EL (cell line): ENCODE measurements at regions not wholly inside any gene's neighbourhood (a gene's known extent, or its start where the extent isn't known, plus 50 kb on each side); places are given as distances from the start of the nearest gene placed in this dataset.
A peak's percentile ranks its signal among the peaks of the same experiment; 100 is the strongest.

Experiments
- DNase-seq: peaks from one replicate; pipeline ENCODE4 v3.0.0-alpha.2; 2016

DNA sequence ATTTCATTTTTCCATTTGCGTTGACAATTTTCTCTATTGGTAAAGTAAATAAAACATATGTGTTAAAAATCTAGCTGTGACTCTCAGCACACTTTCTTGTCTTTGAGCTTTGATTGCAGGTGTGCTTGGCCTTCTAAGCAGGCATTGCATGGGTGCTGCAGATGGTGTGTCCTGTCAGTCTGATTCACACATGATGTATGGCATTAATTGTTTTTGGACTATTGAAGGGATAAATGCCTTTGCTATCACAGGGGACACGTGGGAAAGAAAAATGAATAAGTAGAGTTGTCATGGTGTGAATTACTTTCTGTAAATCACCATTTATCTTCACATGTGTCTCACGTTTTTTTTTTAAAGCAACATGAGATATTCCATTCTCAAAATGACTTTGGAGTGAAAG lies 211.3 kb upstream of the NAV3 start:
- no peak for DNase-seq

DNA sequence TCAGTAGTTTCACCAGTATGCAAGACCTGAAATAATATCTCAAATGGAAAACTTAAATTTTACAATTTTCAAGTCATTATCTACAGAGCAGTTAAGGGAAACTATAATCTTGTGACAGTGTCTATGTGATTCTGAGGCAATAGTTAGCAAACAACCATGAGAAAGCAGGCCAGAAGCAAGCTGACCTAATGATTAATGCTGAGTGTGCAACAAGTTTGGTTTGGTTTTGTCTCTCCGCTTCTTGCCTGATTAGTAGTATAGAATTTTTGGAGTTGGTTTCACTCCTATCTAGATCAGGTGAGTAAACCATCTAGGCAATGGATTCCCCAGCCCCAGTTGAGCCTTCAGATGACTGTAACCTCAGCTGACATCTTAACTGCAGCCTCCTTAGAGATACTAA lies 212.9 kb upstream of the NAV3 start:
- DNase-seq: no peak

DNA sequence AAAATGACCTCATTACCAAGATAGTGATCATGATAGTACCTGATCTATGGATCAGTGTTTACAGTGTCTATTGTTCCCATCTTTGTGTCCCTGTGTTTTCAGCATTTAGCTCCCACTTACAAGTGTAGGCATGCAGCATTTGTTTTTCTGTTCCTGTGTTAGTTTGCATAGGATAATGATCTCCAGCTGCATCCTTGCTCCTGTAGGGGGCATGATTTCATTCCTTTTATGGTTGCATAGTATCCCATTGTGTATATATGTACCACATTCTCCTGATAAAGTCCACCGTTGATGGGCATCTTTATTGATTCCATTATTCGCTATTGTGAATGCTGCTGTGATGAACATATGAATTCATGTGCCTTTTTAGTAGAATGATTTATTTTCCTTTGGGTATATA lies 215.4 kb upstream of the NAV3 start:
- peak; percentile 10 for DNase-seq

DNA sequence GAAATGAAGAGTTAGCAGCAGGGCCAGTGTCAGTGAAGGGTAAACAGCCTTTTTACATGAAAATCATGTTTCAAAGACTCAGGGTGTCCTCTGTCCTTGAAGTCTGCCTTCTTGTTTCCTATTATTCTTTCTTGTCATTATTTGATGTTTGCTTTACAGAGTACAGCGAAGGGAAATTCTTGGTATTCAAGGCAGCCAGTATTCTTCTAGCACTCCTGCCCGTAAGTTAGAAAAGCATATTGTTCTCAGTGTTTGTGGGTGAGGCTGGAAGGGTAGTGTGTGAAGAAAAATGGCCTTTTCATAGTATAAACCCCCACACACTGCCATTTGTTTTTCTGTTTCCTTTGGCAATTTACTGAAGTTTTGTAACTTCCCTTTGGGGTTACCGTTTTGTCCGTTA lies 217.3 kb upstream of the NAV3 start:
- DNase-seq: no peak

DNA sequence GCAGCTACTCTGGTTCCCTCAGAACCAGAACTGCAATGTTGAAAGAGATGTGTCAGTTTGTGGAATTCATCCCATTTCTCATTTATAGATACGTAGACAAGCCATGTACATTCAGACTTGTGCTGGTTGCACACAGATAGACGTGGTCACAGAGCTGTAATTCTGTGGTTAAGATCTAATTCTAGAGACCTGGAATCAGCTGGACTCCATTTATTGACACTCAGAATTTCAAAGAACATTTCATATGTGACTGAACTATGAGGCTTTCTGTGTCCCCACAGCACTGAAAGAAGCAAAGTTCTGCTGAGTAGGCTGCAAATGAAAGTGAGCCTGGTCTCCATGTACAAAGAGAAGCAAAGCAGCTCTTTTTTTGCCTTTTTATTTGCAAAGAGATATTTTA lies 220.2 kb upstream of the NAV3 start:
- DNase-seq: no peak

DNA sequence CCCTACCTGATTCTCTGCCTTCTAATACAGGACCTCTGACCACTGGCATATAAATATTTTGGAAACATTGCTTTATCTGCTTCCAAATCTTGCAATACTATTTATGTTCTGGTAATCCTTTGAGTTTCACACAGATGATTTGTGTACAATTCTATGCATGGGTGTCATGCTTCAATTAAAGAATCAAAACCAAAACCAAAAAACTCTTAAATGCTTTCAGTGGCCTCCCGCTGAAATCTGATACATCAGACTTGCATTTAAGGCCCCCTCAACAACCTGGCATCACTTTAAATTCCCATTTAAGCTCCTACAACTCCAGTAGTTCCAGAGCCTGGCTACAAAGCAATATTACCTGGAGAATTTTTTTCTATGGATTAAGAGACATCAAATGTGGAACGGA lies 221.7 kb upstream of the NAV3 start:
- no peak for DNase-seq

DNA sequence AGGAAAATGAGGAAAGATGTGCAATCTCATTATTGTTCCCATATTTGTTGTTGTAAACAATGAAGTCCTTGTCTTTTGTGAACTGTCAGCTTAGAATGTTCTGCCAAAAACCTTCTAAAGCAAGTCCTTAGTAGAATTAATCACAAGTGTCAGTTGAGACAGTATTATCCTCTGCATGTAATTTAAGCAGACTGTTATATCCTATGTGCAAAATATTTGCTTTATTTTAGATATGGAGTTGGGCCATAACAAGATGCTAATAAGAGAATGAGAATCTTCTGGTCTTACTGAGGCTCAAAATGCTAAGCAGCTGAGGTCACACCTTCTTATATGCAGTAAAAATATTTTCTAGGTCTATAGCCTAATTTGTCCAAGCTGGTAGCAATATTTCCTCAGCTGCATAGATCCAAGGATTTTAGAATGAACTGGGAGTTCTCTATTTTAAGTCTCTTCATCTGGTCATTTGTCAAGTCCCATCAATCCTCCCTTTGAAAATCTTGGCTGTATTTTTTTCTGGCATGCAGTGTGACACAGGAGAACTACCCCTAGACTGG lies 222.3 kb upstream of the NAV3 start:
- no peak for DNase-seq

DNA sequence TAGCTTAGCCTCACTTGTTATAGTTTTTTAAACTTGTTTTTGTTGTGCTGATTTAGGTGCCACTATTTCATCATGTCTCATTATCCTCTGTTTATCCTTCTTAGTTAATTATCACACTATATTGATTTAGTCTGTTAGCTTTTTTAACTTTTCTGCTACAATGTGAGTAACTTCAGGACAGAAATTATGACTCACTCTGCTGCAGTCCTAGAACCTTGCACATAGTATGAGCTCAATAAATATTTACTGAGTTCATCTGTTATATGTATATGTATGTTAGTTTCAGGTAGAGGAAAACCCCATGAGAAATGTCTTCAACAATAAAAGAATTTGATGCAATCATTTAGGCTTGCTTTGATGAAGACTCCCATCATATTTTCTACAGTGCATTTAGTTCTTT lies 224.3 kb upstream of the NAV3 start:
- DNase-seq: no peak

DNA sequence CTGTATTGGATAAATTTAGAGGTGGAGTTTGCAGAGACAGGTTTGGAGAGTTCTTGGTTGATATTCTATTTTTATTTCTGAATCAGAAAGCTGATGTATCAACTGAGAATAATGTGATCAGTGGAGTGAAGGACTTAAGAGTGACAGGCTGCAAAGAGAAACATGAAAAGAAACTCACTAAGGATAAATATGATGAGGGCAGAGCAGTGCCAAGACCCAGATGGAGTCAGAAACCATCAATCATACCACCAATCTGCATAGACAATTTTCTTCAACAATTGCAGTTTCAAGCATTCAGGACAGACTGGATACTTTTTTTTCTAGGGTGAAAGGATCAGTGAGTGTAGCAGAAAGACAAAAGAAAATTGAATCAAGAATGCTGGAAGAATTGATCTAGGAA lies 226.7 kb upstream of the NAV3 start:
- DNase-seq: no peak

DNA sequence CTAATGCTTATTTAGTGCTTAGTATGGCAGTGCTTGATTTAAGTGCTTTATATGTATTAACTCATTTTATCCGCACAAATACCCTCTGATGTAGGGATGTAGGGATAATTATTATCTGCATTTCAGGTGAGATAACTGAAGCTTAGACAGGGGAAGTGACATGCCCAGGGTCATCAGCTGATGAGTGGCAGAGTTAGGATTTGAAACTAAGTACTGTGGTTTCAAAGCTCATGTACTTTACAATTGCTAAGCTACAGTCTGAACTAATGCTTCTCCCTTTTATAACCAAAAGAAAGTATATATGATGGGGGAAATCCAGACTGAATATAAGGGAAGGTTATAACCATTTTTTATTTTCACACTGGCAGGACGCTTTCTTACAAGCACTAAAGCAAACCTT lies 229.6 kb upstream of the NAV3 start:
- no peak for DNase-seq

- no peak for DNase-seq
Measured at GRCh38 chr12:77600468-77600843, 230.2 kb upstream of the NAV3 start.

DNA sequence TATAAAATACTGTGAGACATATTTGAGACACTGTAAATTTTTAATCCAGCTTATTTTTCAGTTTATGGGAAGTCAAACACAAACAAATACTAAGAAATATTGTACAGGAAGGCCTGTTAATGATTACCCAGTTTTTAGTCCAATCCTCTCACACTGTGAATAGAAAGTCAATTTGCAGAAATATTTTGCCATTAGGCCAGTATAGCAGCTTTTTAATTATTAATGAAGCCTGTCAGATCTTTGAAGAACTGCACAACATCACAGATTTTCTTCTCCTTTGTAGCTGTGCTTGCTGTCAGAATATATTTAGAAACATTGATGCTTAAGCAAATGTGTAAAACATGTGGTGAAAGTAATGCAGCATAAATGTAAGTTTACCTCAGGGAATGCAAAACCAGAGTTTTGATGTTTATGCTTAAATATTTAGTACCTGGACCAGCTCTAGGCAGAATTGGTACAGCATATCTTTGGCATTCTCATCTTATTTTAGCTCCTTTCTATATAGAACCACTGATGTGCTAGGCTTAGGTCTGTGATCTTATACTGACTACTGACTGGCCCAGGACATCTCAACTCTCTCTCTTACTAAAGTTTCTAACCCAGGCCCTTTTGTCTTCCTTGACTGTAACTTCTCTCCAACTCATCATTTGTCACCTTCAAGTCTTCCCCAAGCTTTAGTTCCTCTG lies 230.8 kb upstream of the NAV3 start:
- DNase-seq: no peak

GRCh38 chr12:77594366-77594765 lies 236.3 kb upstream of the NAV3 start:
- DNase-seq: peak; percentile 18

- no peak for DNase-seq
Measured at GRCh38 chr12:77592836-77593235, 237.9 kb upstream of the NAV3 start.

DNA sequence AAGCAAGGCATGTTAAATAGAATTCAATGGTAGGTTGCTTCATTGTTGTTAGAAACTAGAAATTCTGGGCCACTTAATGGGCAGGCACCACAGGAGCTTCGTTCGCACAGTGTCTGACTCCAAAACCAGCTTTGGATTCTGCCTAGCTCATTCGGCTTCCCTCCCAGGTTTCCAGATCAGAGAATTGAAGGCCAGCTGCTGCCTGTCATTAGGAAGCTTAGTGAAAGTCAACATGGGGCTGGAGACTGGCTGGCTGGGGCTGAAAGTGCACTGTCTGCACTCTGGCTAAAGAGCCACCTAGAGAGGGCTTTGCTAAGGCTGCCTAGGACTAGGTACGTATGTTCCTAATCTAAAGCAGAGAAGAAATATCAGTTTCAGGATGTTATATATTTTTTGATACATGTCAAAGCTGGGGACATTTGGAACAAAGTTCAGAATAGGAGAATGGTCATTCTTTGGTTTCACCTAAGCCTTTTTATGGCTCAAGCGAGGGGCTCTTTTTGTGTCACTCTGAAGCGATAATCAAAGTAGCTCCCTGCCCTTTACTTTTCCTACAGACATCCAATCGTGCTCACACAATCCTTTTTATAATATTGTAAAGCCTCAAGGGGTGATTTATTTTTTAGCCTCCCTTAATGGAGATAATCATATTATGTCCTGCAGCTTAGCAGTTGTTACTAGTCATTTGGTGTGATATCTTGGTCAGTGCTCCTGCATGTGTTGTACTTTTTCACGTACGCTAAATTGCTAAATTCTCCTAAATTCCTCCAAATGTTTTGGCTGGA lies 238.5 kb upstream of the NAV3 start:
- DNase-seq: no peak

GRCh38 chr12:77590306-77590705 lies 240.4 kb upstream of the NAV3 start:
- DNase-seq: no peak

DNA sequence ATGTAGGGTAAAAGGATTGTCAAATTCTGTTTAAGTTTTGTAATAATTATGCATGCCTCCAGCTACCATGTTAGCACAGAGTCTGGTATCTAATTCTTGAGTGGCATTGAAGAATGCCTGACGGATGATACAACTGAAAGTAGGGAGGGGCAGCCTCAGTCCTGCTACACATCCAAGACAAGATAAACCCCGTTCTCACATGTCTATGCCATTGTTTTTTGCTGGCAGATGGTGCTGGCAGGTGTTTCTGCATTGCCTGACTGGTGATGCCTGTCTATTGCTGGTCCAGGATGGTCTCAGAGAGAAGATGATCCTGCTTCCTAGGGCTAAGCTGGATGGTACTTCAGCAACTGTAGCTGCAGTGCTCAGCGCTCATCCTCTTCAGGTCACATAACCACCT lies 245.8 kb upstream of the NAV3 start:
- DNase-seq: no peak

GRCh38 chr12:77578466-77579220 lies 252.1 kb upstream of the NAV3 start:
- DNase-seq: no peak

DNA sequence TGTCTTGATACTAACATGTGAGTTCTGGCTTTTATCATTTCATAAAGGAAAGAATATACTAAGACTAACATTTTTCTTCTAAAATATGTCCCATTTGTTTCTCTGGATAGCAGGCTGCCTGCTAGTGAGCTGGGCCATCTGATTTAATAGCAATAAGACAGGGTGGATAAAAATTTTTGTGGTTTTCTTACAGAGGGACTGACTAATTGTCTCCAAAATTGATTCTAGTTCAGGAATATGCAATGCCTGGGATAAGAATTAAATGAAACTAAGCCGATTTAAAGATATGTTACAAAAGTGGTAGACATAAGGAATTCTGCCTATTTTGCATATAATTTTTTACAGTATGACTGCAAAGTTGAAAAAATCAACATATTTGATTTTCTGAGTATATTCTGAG lies 252.9 kb upstream of the NAV3 start:
- DNase-seq: no peak

DNA sequence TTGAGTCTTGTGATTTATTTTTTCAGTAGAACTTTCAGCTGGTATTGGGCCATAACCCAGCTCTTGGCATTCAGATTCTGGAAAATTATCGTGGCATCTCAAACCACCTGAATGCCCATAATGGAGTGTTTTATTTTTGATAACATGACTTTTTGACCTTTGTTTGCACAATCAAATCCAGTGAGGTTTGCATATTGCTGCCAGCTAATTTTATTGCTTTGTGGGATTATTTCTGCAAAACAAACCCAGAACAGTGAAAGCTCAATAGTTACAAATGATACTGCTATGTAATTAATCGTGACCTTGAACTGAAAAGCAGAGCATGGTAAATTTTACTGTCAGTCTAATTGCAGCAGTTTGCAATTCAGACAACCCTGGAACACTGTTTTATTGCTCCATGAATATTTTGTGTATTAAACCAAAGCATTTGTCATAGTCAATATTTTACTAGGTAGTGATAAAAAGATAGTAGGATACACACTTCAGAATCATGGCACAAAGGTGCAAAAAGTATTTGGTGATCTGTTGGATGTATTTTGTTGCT lies 255.2 kb upstream of the NAV3 start:
- no peak for DNase-seq

DNA sequence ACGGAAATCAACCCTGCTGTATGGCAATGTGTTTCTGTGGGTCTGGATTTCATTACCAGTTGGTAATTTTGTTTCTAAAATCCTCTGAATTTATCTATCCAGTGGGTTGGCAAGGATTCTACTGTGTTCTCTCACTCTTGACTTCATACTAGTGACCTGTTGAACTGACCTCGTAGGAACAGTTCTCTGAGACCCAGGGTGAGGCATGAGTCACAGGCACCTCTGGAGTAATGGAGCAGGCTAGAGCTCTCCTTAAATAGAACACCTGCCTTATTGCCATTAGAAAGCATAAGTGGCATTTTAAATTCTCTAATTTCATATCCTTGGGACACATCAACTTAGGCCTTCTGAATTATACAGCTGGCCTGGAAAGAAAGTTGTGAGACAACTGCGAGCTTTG lies 258.3 kb upstream of the NAV3 start:
- no peak for DNase-seq

DNA sequence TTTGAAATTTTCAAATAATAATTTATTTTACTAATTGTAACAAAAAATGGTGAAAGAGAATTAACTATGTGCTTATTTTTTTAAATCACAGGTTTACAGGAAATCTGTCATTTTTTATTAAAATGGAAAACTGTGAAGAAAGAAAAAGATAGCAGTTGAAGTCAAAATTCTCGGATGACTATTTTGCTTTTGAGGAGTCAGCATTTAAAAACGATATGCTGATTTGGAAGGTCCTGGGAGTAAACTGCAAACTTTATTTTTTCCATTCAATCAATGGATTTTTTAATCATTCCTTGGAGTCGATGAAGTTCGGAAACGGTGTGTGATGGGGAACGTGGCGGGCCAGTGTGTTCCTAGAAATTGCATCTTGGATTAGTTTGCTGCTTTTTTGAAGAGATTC lies 258.9 kb upstream of the NAV3 start:
- DNase-seq: no peak

GRCh38 chr12:77571127-77571526 lies 259.6 kb upstream of the NAV3 start:
- DNase-seq: no peak

GRCh38 chr12:77569876-77570275 lies 260.8 kb upstream of the NAV3 start:
- DNase-seq: no peak
